HUES6 (cell line): ENCODE measurements at regions not wholly inside any gene's neighbourhood (a gene's known extent, or its start where the extent isn't known, plus 50 kb on each side); places are given as distances from the start of the nearest gene placed in this dataset.

ENCODE experiments used
- H3K27ac ChIP-seq: 2 replicates; pipeline ENCODE4 v1.7.0; 2013; ENCODE audit warnings: low read depth, mild to moderate bottlenecking, low read length, inconsistent platforms
- H3K27me3 ChIP-seq: 2 replicates; pipeline ENCODE4 v1.6.1; 2013; ENCODE audit warnings: low read length; ENCODE audit not compliant: control insufficient read depth, insufficient read depth
- H3K36me3 ChIP-seq: 2 replicates; pipeline ENCODE4 v1.6.1; 2013; ENCODE audit warnings: low read length; ENCODE audit not compliant: control insufficient read depth, insufficient read depth
- H3K4me1 ChIP-seq: 2 replicates; pipeline ENCODE4 v1.6.1; 2013; ENCODE audit warnings: low read length; ENCODE audit not compliant: control insufficient read depth, insufficient read depth
- H3K4me3 ChIP-seq: 2 replicates; pipeline ENCODE4 v1.5.1; 2013; ENCODE audit warnings: low read depth, low read length
- H3K9ac ChIP-seq: one replicate; pipeline ENCODE4 v1.6.1; 2013; ENCODE audit warnings: mild to moderate bottlenecking, low read length
- H3K9me3 ChIP-seq: 2 replicates; pipeline ENCODE4 v1.6.1; 2013; ENCODE audit warnings: low read depth, low read length; ENCODE audit not compliant: control insufficient read depth, insufficient read depth

DNA sequence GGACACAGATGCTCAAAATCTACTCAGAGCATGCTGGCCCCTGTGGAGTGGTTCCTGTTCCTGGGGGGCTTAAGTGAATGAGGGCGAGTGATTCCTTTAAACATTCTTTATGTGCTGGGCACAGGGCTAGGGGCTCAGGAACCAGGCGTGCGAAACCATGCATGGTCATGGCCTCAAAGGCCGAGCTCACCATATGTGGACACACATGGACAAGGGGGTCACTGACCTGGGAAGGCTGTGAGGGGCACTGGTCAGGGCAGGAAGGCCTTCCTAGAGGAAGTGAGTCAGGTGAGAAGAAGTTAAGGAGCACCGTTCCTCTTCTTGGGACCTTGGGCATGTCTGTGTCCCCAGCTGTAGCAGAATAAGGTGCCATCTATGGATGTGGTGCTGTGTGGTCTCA, 74.6 kb upstream of the BHLHE23 start:
- Histone ChIP-seq H3K4me3 (no peak overlapping the region), H3K9me3 (peaks cover 3% of the 10 kb centered on the region; the same call in 1 of the 2 replicates), H3K27ac (no peak overlapping the region), H3K4me1 (no peaks in the 10 kb centered on the region), H3K36me3 (no peaks in the 10 kb centered on the region), H3K9ac (no peak overlapping the region), H3K27me3 (peaks cover 56% of the 10 kb centered on the region)

DNA sequence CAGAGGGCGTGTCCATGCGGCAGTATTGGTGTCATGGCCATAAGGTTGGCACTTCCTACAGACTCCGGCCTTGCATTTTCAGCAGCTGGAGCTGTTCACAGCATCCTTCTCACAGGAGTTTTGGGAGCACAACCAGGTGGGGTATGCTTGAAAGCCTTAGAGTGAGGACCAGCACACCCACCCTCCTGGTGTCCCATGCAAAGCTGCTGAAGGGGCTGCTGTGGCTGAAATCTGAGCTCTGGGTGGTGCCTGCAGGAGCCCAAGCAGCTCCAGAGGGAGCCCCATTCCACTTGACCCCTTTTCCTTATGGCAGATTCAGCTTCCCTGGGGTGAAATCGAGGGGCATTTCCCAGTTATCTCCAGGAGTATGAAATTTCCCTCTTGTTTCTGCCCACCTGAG, 74.0 kb upstream of the BHLHE23 start:
- Histone ChIP-seq H3K4me1 (no peaks in the 10 kb centered on the region), H3K27me3 (peaks cover 56% of the 10 kb centered on the region), H3K9me3 (peaks cover 3% of the 10 kb centered on the region; the same call in 1 of the 2 replicates), H3K27ac (no peak overlapping the region), H3K9ac (no peak overlapping the region), H3K36me3 (no peaks in the 10 kb centered on the region), H3K4me3 (no peak overlapping the region)

DNA sequence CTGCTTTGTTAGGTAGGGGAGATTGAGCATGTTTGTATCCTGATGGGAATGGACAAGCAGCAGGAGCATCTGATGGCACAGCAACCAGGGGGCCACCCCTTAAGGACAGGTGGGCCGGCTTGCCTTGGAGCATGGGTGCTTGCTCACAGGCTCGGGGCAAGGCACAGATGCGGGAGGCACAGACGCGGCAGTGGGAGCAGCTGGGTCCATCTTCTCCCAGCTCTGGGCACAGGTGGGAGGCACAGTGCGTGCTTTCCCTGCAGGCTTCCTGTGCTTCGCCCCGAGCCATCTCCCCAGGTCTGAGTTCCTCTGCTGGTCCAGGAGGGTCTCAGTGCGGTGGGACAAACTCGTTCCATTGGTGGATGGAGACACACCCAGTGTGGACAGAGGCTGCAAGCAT, 73.6 kb upstream of the BHLHE23 start:
- H3K9me3 ChIP-seq, result peaks cover 3% of the 10 kb centered on the region; the same call in 1 of the 2 replicates
- no peaks in the 10 kb centered on the region for H3K36me3 ChIP-seq
- H3K27me3 ChIP-seq, result peaks cover 56% of the 10 kb centered on the region
- H3K4me1 ChIP-seq, result no peaks in the 10 kb centered on the region
- H3K9ac ChIP-seq, result no peak overlapping the region
- H3K4me3 ChIP-seq, result no peak overlapping the region
- no peak overlapping the region for H3K27ac ChIP-seq

DNA sequence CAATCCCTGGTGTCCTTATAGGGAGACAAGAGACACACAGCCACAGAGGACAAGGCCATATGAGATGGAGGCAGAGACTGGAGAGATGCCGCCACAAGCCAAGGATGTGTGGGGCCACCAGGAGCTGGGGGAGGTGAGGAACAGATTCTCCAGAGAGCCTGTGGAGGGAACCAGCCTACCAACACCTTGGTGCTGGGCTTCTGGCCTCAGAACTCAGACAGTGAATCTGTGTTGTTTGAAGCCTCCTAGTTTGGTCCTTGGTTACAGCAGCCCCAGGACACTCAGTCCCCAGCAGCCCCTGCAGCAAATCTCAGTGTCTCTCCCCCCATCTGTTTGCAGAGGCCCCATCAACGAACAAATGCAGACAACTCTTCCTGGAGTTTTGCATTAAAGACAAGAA, 73.2 kb upstream of the BHLHE23 start:
- H3K9me3 ChIP-seq, result peaks cover 3% of the 10 kb centered on the region; the same call in 1 of the 2 replicates
- peaks cover 56% of the 10 kb centered on the region for H3K27me3 ChIP-seq
- H3K9ac ChIP-seq, result no peak overlapping the region
- no peak overlapping the region for H3K4me3 ChIP-seq
- no peak overlapping the region for H3K27ac ChIP-seq
- no peaks in the 10 kb centered on the region for H3K4me1 ChIP-seq
- no peaks in the 10 kb centered on the region for H3K36me3 ChIP-seq

DNA sequence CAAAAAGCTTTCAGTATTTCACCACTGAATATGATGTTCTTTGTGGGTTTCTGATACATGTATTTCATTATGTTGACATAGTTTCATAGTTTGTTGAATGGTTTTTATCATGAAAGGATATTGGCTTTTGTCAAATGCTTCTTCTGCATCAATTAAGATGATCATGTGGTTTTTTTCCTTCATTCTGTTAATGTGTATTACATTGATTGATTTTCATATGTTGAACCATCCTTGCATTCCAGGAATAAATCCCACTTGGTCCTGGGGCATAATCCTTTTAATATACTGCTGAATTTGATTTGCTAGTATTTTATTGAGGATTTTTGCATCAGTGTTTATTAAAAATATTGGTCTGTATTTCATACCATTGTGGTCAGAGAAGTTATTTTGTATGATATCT, 70.9 kb upstream of the BHLHE23 start:
- Histone ChIP-seq H3K9me3 (peaks cover 3% of the 10 kb centered on the region; the same call in 1 of the 2 replicates), H3K4me3 (no peak overlapping the region), H3K9ac (no peak overlapping the region), H3K27me3 (peaks cover 63% of the 10 kb centered on the region), H3K4me1 (no peaks in the 10 kb centered on the region; the same call in 1 of the 2 replicates), H3K36me3 (no peaks in the 10 kb centered on the region), H3K27ac (no peak overlapping the region)

DNA sequence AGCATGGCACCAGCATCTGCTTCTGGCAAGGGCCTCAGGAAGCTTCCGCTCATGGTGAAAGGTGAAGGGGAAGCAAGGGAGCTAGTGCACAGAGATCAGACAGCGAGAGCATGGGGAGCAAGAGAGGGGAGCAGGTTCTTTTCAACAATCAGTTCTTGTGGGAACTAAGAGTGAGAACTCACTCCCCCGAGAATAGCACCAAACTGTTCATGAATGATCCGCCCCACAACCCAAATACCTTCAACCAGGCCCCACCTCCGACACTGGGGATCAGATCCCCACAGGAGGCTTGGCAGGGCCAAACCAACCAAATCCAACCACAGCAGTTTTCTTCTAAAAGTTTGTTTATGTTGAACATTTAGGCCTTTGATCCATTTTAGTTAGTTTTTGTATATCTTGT, 69.7 kb upstream of the BHLHE23 start:
- Histone ChIP-seq H3K27ac (no peak overlapping the region), H3K4me3 (no peak overlapping the region), H3K27me3 (peaks cover 60% of the 10 kb centered on the region), H3K9ac (no peak overlapping the region), H3K36me3 (no peaks in the 10 kb centered on the region), H3K4me1 (no peaks in the 10 kb centered on the region; the same call in 1 of the 2 replicates), H3K9me3 (peaks cover 3% of the 10 kb centered on the region; the same call in 1 of the 2 replicates)

DNA sequence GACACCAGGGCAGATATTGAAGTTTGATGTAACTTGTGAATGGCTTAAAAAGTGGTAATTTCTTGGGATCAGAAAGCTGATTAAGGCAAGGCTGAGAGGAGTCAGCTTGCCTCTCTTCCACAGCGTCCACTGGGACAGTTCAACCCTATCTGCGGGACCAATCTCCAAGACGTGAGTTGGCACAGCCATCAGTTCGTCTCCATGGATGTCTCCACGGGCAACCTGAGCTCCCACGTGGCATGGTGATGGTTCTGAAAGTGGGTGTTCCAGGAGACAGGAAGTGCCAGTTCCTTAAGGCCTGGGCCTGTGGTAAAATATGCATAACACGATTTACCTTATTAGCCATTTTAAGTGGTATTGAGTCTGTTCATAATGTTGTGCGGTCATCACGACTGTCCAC, 67.9 kb upstream of the BHLHE23 start:
- H3K9me3 ChIP-seq, result peaks cover 3% of the 10 kb centered on the region; the same call in 1 of the 2 replicates
- H3K36me3 ChIP-seq, result no peaks in the 10 kb centered on the region
- H3K27me3 ChIP-seq, result peaks cover 60% of the 10 kb centered on the region
- no peak overlapping the region for H3K9ac ChIP-seq
- no peak overlapping the region for H3K4me3 ChIP-seq
- H3K4me1 ChIP-seq, result no peaks in the 10 kb centered on the region; the same call in 1 of the 2 replicates
- H3K27ac ChIP-seq, result no peak overlapping the region

DNA sequence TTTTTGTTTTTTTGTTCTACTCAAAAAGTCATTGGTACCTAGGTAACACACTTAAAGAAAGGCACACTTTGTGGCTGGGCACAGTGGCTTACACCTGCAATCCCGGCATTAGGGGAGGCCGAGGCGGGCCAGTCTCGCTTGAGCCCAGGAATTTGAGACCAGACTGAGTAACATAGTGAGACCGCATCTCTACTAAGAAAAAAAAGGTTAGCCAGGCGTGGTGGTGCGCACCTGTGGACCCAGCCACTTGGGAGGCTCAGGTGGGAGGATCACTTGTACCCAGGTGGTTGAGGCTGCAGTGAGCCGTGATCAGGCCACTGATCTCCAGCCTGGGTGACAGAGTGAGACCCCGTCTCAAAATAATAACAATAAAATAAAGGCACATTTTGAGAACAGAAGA, 67.4 kb upstream of the BHLHE23 start:
- Histone ChIP-seq H3K9ac (no peak overlapping the region), H3K4me3 (no peak overlapping the region), H3K27ac (no peak overlapping the region)

DNA sequence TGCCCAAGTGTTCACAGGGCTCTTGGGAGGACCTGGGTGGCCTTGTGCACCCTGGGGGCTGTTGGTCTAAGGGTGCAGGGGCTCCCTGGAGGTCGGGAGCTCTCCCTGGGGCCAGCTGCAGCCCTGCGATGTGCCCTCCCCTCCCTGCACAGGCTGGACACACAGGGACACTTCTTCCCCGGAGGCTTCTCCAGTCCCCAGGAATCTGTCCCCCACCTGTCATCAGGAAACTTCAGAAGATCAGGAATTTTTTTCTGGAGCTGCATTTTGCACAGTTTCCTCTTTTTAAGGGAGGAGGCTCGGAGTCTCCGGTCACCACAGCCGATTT, 66.9 kb upstream of the BHLHE23 start:
- H3K4me1 ChIP-seq, result no peaks in the 10 kb centered on the region; the same call in 1 of the 2 replicates
- no peaks in the 10 kb centered on the region for H3K36me3 ChIP-seq
- H3K27me3 ChIP-seq, result peaks cover 58% of the 10 kb centered on the region
- H3K9me3 ChIP-seq, result peaks cover 3% of the 10 kb centered on the region; the same call in 1 of the 2 replicates
- no peak overlapping the region for H3K9ac ChIP-seq
- H3K4me3 ChIP-seq, result no peak overlapping the region
- no peak overlapping the region for H3K27ac ChIP-seq

More for the DNA sequence above, 67.4 kb upstream of the BHLHE23 start:
- no peaks in the 10 kb centered on the region; the same call in 1 of the 2 replicates for H3K4me1 ChIP-seq
- peaks cover 58% of the 10 kb centered on the region for H3K27me3 ChIP-seq
- H3K9me3 ChIP-seq, result peaks cover 3% of the 10 kb centered on the region; the same call in 1 of the 2 replicates
- no peaks in the 10 kb centered on the region for H3K36me3 ChIP-seq

DNA sequence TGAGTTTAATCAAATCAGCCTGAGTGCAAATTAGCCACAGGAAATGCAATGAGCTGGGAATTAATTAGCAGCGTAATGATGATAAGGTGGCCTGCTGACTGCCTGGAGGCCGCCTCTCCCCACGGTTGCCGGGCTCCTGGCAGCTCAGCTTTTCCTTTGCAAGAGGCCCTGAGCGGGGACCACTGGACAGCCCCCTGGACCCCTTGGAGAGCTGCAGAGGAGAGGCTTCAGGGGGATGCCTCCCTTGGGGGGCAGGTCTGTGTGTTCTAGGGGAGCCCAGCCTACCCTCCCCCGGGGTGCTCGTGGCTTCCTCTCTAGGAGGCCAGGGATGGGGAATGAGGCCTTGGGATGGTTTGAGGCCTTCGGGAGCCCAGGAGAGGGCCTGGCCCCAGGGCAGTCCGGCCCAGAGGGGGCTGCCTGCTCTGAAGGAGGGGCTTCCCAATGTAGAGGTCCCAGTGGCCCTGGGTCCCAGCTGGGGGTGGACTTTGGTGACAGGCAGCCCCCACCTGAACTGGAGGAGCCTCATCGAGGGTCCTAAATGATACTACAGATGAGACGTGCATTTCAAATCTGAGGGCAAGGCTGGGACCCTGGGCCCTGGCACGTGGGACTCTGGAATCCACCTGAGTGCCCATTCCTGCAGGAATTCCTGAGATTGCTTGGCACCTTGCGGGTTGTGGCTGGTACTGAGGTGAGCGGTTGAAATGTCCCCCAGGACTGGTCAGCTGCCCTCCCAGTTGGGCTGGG, 66.4 kb upstream of the BHLHE23 start:
- H3K27ac ChIP-seq, result no peak overlapping the region
- H3K27me3 ChIP-seq, result peaks cover 58% of the 10 kb centered on the region
- no peak overlapping the region for H3K9ac ChIP-seq
- H3K36me3 ChIP-seq, result no peaks in the 10 kb centered on the region
- no peak overlapping the region for H3K4me3 ChIP-seq
- H3K9me3 ChIP-seq, result peaks cover 3% of the 10 kb centered on the region; the same call in 1 of the 2 replicates
- H3K4me1 ChIP-seq, result no peaks in the 10 kb centered on the region; the same call in 1 of the 2 replicates

DNA sequence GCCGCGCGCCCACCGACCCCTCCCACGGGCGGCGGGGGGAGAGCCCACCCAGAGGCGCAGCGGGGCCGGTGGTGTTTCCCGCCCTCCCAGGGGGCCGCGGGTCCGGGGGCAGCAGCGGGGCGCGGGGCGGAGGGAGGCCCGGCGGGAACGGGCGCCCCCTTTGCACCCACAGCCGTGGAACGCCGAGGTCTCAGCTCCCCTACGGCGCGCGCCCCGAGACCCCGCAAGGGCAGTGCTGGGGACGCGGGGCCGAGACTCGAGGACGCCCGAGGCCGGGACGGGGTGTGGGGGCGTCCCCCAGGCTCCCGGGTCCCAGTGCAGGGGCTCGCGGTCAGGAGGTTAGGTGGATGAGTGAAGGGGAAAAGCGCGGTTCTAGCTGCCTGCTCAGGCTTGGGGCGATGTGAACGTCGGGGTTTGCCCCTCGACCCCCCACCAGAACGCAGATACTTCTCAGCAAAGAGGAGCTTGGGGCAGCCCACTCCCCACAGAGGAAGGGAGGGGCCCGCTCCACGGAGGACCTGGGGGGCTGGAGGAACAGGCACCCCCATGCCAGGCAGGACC, 65.5 kb upstream of the BHLHE23 start:
- H3K4me1 ChIP-seq, result no peaks in the 10 kb centered on the region; the same call in 1 of the 2 replicates
- H3K27ac ChIP-seq, result no peak overlapping the region
- no peak overlapping the region for H3K9ac ChIP-seq
- peak overlapping the region; percentile 44 for H3K4me3 ChIP-seq
- peaks cover 58% of the 10 kb centered on the region for H3K27me3 ChIP-seq
- H3K9me3 ChIP-seq, result no peaks in the 10 kb centered on the region
- no peaks in the 10 kb centered on the region for H3K36me3 ChIP-seq
